IMR-90 (cell line): ENCODE measurements at regions not wholly inside any gene's neighbourhood (a gene's known extent, or its start where the extent isn't known, plus 50 kb on each side); places are given as distances from the start of the nearest gene placed in this dataset.
"Not testable (repeated sequence)": the region's sequence is repeated elsewhere in the genome, so short reads cannot be mapped to it uniquely, and the experiment has no call there.

Source experiments
- CHD1 ChIP-seq: IDR thresholded peaks from 2 replicates; pipeline ENCODE4 v1.6.1; 2012; ENCODE audit warnings: low read depth, low read length, improper control_type of control experiment
- CTCF ChIP-seq: conservative IDR thresholded peaks from 2 replicates; pipeline ENCODE4 v1.5.1; 2012; ENCODE audit warnings: mild to moderate bottlenecking, low read depth, low read length, improper control_type of control experiment
- MAFK ChIP-seq: IDR thresholded peaks from 2 replicates; pipeline ENCODE4 v1.6.1; 2012; ENCODE audit warnings: low read depth, low read length, improper control_type of control experiment
- MAZ ChIP-seq: IDR thresholded peaks from 2 replicates; pipeline ENCODE4 v1.6.1; 2012; ENCODE audit warnings: low read depth, mild to moderate bottlenecking, low read length, improper control_type of control experiment, moderate library complexity, borderline replicate concordance
- MXI1 ChIP-seq: IDR thresholded peaks from 2 replicates; pipeline ENCODE4 v1.6.1; 2012; ENCODE audit warnings: low read depth, mild to moderate bottlenecking, low read length, moderate library complexity, borderline replicate concordance
- POLR2A ChIP-seq: IDR thresholded peaks from 2 replicates; pipeline ENCODE4 v1.6.1; 2012; ENCODE audit warnings: mild to moderate bottlenecking, low read depth, low read length
- RAD21 ChIP-seq: IDR thresholded peaks from 2 replicates; pipeline ENCODE4 v1.6.1; 2012; ENCODE audit warnings: low read length, improper control_type of control experiment
- SMC3 ChIP-seq: fragments of 150-350 bp; IDR thresholded peaks from 2 replicates; pipeline ENCODE4 v1.6.1; 2016; ENCODE audit warnings: low read depth, mild to moderate bottlenecking, antibody characterized with exemption, low read length, moderate library complexity
- TF ChIP-seq, protein P1 (sequence below): fragments of 150-350 bp; IDR thresholded peaks from 2 replicates; pipeline ENCODE4 v1.6.1; 2016; ENCODE audit warnings: low read depth, mild to moderate bottlenecking, low read length, moderate library complexity, borderline replicate concordance
- TF ChIP-seq, protein P2 (sequence below): fragments of 150-350 bp; IDR thresholded peaks from 2 replicates; pipeline ENCODE4 v1.6.1; 2017; ENCODE audit warnings: mild to moderate bottlenecking, antibody characterized with exemption, low read length, low read depth

DNA sequence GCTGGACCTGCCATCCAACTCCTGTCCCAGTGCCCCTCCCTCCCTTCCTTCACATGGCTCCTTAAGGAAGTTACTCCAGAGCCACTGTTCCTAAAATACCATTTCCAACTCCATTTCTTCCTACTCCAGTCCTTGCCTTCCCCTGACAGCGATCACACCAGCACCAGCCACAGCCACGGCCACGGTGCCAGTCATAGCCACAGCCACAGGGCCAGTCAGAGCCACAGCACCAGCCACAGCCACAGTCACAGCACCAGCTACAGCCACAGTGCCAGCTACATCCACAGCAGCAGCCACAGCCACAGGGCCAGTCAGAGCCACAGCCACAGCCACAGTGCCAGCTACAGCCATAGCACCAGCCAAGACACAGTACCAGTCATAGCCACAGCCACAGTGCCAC is 110.7 kb upstream of the IRX2 start:
- TF ChIP-seq CTCF, MAZ, CHD1, MAFK, RAD21, SMC3, POLR2A, MXI1: not testable (repeated sequence)
- TF ChIP-seq, protein P1, sequence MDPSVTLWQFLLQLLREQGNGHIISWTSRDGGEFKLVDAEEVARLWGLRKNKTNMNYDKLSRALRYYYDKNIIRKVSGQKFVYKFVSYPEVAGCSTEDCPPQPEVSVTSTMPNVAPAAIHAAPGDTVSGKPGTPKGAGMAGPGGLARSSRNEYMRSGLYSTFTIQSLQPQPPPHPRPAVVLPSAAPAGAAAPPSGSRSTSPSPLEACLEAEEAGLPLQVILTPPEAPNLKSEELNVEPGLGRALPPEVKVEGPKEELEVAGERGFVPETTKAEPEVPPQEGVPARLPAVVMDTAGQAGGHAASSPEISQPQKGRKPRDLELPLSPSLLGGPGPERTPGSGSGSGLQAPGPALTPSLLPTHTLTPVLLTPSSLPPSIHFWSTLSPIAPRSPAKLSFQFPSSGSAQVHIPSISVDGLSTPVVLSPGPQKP = not testable (repeated sequence)
- TF ChIP-seq, protein P2, sequence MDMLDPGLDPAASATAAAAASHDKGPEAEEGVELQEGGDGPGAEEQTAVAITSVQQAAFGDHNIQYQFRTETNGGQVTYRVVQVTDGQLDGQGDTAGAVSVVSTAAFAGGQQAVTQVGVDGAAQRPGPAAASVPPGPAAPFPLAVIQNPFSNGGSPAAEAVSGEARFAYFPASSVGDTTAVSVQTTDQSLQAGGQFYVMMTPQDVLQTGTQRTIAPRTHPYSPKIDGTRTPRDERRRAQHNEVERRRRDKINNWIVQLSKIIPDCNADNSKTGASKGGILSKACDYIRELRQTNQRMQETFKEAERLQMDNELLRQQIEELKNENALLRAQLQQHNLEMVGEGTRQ = not testable (repeated sequence)
